Occipital lobe (tissue), 1 donor: ENCODE measurements at regions not wholly inside any gene's neighbourhood (a gene's known extent, or its start where the extent isn't known, plus 50 kb on each side); places are given as distances from the start of the nearest gene placed in this dataset.

Experiments
- DNase-seq: peaks from one replicate; lab custom pipeline; 2025; lab: John Stamatoyannopoulos, UW

GRCh38 chr2:4356541-4356940 is 653.2 kb downstream of the DCDC2C start:
- no peak for DNase-seq

GRCh38 chr2:4357121-4357520 is 653.7 kb downstream of the DCDC2C start:
- no peak for DNase-seq

DNA sequence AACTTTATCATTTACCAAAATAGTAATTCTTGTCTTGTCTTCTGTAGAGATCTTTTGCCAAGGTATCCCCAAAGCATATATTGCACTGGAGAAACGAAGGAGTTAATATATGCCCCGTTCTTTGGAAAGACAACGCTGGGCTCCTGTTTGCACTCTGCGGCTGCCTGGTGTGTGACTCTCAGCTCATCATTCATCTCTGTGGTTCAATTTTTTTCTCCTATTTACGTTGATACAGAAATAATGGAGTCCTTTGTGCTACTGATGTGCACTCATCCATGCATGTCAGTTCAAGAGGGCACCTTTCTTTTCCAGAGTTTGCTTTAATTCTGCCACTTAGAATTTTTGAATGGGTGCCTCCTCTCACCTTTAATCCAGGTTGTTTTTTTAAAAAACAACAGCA is 655.5 kb downstream of the DCDC2C start:
- DNase-seq = no peak

DNA sequence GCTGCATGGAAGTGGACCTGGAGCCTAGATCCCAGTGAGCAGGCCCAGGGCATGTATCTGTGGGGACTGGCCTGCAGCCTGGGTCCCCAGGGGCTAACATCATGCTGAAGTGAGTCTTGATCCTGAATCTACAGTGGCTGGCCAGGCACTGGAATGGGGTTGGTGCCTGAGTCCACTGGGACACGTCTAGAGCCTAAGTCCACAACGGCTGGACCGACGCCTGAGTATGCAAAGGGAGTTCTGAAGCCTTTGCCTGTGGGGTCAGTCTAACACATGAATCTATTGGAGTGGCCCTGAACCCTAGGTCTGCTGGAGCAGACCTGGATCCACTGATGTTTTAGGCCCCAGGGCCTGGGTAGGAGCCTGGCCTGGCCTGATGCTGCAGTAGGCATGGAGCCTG is 665.5 kb downstream of the DCDC2C start:
- no peak for DNase-seq

DNA sequence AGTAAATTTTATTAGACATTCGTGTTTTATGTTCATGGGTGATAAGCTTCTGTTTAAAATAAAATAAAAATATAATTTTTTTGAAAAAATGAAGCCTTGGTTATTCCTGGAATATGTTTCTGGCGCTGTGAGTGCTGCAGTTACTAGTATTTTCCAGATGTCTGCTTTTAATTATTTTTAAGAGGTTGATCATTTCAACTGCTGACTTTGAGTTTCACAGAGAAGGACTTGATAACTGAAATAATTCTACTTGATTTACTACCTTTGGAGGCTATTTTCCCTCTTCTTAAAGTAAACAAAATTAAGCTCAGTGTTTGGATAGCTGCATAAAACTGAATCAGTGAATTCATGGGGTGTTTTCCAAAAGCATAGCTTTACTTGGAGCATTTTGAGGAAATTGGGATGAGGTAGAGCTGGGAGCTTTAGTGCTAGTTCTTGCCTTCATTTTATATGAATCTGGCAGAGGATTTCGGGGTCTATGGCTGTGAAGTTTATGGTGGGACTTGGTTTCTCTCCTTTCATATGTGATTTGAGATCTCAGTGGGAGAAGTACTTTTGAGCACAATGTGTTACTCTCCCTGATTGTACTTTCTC is 666.5 kb downstream of the DCDC2C start:
- DNase-seq = no peak

- DNase-seq = no peak
Measured at GRCh38 chr2:4370422-4371090, 667.2 kb downstream of the DCDC2C start.

DNA sequence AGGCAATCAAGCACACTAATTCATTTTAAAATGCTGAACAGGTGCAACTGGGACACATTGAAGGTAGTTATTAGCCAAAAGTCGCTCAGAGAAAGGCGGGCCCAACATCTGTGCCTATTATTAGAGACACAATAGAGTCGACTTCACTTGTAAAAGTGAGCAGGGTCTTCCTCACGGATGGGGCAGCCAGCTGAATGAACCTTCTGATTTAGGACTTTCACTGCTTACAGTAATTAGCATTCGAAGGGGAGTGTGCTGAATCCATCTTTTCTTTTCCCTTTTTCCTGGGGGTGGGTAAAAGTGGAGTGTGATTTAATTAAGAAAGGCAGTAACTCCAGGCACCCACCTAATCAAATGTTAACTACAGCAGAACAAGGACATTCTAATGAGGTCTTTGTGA is 677.7 kb downstream of the DCDC2C start:
- no peak for DNase-seq

- no peak for DNase-seq
Measured at GRCh38 chr2:4381773-4382172, 678.4 kb downstream of the DCDC2C start.

DNA sequence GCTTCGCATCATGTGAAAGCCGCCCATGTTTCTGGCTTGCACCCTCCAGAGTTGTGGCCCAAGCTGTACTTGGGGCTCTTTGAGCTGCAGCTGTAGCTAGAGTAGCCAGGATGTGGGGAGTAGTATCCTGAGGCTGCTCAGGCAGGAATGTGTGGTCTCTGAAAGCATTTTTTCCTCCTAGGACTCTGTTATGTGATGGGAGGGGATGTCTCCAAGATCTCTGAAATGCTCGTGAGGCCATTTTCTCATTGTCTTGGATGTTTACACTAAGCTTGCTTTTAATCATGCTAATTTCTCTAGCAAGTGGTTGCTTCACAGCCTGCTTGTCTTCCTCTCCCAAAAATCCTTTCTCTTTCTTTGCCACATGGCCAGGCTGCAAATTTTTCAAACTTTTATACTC is 687.6 kb downstream of the DCDC2C start:
- no peak for DNase-seq

DNA sequence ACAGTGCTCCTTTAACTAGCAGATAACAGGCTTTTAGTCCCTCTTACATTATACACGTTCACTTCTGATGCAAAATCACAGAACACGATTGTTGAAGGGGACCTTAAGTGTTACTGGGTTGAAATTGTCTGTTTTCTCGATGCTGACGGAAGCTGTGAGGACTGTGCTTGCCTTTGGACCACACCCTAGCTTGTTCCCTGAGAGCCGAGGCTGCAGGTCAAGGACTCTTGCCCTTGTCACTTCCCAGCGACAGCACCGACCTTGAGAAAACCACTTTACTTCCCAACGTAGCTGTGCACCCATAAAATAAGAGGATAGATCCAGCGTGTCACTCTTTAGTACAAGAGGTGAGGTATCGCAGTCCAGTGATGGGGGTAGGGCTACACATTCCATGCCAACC is 701.0 kb downstream of the DCDC2C start:
- DNase-seq = no peak

DNA sequence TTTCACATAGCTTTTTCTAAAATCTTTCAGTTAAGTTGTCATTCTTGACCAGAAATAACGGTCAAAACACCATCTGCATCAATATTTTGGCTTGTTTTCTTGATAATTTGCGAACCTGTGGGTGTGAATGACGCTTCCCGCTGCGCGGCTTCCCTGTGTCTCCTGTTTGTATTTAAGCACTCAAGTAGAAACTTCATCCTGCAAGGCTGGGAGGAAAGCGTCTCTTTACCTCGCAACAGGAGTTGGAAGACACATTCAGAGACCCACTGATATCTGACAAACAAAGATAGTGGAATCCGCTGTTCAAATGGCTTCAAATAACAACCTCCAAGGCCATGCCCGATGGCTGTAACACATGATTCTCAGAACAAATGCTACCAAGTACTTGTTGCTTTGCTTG is 704.9 kb downstream of the DCDC2C start:
- no peak for DNase-seq

GRCh38 chr2:4412637-4413187 is 709.3 kb downstream of the DCDC2C start:
- DNase-seq = no peak

GRCh38 chr2:4415171-4415570 is 711.8 kb downstream of the DCDC2C start:
- DNase-seq = no peak

GRCh38 chr2:4415810-4416413 is 712.5 kb downstream of the DCDC2C start:
- DNase-seq = no peak

GRCh38 chr2:4416431-4416830 is 713.1 kb downstream of the DCDC2C start:
- DNase-seq = no peak

GRCh38 chr2:4417771-4418170 is 714.4 kb downstream of the DCDC2C start:
- DNase-seq = no peak

DNA sequence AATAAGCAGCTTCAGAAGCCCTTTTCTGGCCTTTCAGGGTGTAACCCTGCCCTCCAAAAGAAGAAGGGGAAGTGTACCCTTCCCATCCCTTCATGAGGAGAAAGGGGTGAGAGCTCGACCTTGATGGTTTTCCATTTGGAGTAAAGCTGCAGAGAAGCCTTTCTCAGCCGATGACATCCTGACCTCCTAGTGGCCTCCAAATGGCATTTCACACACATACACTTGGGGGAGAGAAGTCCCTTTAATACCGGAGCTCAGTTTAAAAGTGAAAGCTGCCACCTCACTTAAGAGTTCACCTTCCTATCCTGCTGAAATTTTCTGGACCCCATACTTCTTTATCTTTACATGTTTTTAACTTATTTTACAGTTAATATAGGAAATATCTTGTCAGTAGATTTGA is 716.7 kb downstream of the DCDC2C start:
- no peak for DNase-seq

- DNase-seq = no peak
Measured at GRCh38 chr2:4424153-4424552, 720.8 kb downstream of the DCDC2C start.

- no peak for DNase-seq
Measured at GRCh38 chr2:4427083-4427482, 723.7 kb downstream of the DCDC2C start.

DNA sequence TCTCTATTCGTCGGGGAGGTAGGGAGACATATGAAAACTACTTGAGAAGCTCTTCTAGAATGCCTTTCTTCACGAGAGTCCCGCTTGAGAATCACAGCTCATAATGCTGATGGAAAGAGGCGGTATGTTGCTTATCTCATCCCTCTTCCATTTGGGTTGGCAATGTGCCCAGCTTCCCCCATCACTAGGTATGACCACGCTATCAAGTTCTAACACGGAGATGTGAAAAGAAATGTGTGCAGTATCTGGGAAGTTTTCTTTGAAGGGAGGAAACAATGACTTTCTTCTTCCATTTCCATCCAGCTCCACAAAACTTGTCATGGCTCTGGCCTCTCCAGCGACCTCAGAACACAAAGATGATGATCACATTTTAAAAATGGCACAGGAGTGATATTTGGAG is 742.4 kb downstream of the DCDC2C start:
- no peak for DNase-seq

DNA sequence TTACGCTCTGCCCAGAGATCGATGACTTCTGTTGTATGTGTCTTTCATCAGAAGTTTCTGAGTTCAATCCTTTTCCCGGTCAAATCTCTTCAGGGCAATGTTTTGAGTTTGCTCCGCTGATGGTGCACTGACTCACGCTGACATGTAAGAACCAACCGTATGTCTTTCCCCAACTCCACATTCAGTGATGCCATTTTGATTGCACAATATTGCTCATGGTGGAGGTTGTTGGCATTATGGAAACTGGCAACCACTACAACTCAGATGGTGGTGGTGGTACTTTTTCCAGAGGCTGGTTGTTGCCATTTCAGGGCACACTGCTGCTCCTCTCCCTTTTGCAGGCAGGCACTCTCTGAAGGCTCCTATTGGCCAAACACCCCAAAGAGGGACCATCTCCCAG is 751.5 kb downstream of the DCDC2C start:
- no peak for DNase-seq

DNA sequence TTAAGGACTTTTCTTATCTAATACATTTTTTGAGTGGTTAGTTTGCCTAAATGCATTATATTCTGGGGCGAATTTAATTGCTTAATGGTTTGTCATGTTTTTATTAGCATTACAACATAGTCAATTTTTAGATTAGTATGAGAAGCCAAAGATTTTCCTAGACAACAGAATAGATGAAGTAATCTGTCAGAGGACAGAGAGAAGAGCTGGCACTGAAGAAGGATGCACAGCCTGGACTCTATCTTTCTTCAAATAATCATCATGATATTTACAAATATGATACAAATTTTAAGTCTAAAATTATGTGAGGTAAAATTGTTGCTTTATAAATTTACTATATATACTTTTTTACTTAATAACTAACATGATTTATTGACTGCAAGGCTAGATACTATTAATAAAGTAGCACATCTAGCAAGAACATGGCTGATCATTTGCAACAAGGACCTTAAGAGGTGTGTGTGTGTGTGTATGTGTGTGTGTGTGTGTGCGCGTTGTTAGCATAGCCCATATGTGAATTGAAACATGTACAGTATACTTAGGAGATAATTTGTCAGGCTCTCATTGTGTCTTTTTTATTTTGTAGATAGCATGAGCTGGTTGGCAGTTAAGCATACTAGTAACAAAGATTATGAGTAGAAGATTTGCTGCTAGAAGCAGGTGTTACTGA is 752.2 kb downstream of the DCDC2C start:
- no peak for DNase-seq
